SK-N-MC (cell line): ENCODE measurements at regions not wholly inside any gene's neighbourhood (a gene's known extent, or its start where the extent isn't known, plus 50 kb on each side); places are given as distances from the start of the nearest gene placed in this dataset.

ENCODE experiments used
- EZH2 ChIP-seq: fragments of 200-600 bp; sonication (generic); IDR thresholded peaks from one replicate; pipeline ENCODE4 v1.6.1; 2017; ENCODE audit warnings: antibody characterized with exemption
- FOXP2 ChIP-seq: optimal IDR thresholded peaks from 2 replicates; pipeline ENCODE3; 2011; ENCODE audit warnings: mild to moderate bottlenecking, moderate library complexity; ENCODE audit not compliant: insufficient read depth; ENCODE audit errors: extremely low read length, control extremely low read depth
- POLR2AphosphoS5 ChIP-seq: IDR thresholded peaks from 2 replicates; pipeline ENCODE4 v1.6.1; 2012; ENCODE audit warnings: mild to moderate bottlenecking, low read depth, low read length, borderline replicate concordance

- TF ChIP-seq EZH2 (no peak), POLR2AphosphoS5 (no peak), FOXP2 (no peak)
These were observed 979.1 kb upstream of the POT1 start for GRCh38 chr7:125908711-125909110.
